ENCODE measurements at regions not wholly inside any gene's neighbourhood (a gene's known extent, or its start where the extent isn't known, plus 50 kb on each side); places are given as distances from the start of the nearest gene placed in this dataset.

GRCh38 chr13:80584785-80585184 is 243.9 kb upstream of the SPRY2 start:
- no peak for DNase-seq
- no peak overlapping the region for H3K4me2 ChIP-seq (replicated peaks; ENCODE audit: extremely low read depth, low read length, poor library complexity, severe bottlenecking)
- no CpG with 5 or more reads among the region's 1 CpG for WGBS (ENCODE audit: insufficient coverage)
- H4K20me1 ChIP-seq (ENCODE audit: insufficient read depth, low read length): no peaks in the 10 kb centered on the region
- no peaks in the 10 kb centered on the region for H3K9me3 ChIP-seq (replicated peaks in 1 of 2; ENCODE audit: control insufficient read depth in 1 of 2, insufficient read depth in 1 of 2, low read length in 2 of 2)
- H2AFZ ChIP-seq (ENCODE audit: insufficient read depth, low read depth, low read length, poor library complexity, severe bottlenecking): no peak overlapping the region
- Mint-ChIP-seq H3K9me3 (peaks cover under 1 to 12% (median 5%) of the 10 kb centered on the region in 7 donors), H3K4me3 (no peak overlapping the region), H3K27me3 (ENCODE audit: low read depth in 3 of 3) (no peaks in the 10 kb centered on the region), H3K4me1 (peaks cover 3% of the 10 kb centered on the region), H3K27ac (peak overlapping the region in 1 of 7 donors; percentile 17), H3K36me3 (no peaks in the 10 kb centered on the region)
- H3K4me3 ChIP-seq (replicated peaks in 1 of 3; ENCODE audit: low read depth in 2 of 3, low read length in 3 of 3): no peak overlapping the region
- no peaks in the 10 kb centered on the region for H3K4me1 ChIP-seq (ENCODE audit: control insufficient read depth in 1 of 2, insufficient read depth in 2 of 2, low read length in 2 of 2)
- intact Hi-C loops (cut with micrococcal nuclease): no loop called here
- H3K36me3 ChIP-seq (replicated peaks in 1 of 2; ENCODE audit: control insufficient read depth in 1 of 2, insufficient read depth in 2 of 2, low read length in 2 of 2): no peaks in the 10 kb centered on the region
- H3K27me3 ChIP-seq (ENCODE audit: control insufficient read depth in 2 of 2, insufficient read depth in 2 of 2, low read length in 2 of 2): no peaks in the 10 kb centered on the region
- no peaks in the 10 kb centered on the region for H3K79me2 ChIP-seq (ENCODE audit: insufficient read depth, low read length)
- H3K9ac ChIP-seq (ENCODE audit: insufficient read depth, low read length, poor library complexity, severe bottlenecking): no peak overlapping the region
- H3K27ac ChIP-seq (ENCODE audit: low read depth in 1 of 2, low read length in 2 of 2): no peak overlapping the region
- no peak for TF ChIP-seq CTCF (IDR thresholded peaks at IDR 0.05)

- Histone ChIP-seq H3K9ac (ENCODE audit: insufficient read depth, low read length, poor library complexity, severe bottlenecking) (no peak overlapping the region), H3K4me3 (replicated peaks in 1 of 3; ENCODE audit: low read depth in 2 of 3, low read length in 3 of 3) (no peak overlapping the region), H3K79me2 (ENCODE audit: insufficient read depth, low read length) (no peaks in the 10 kb centered on the region), H3K4me1 (ENCODE audit: control insufficient read depth in 1 of 2, insufficient read depth in 2 of 2, low read length in 2 of 2) (no peaks in the 10 kb centered on the region), H3K9me3 (replicated peaks in 1 of 2; ENCODE audit: control insufficient read depth in 1 of 2, insufficient read depth in 1 of 2, low read length in 2 of 2) (no peaks in the 10 kb centered on the region), H2AFZ (ENCODE audit: insufficient read depth, low read depth, low read length, poor library complexity, severe bottlenecking) (no peak overlapping the region), H4K20me1 (ENCODE audit: insufficient read depth, low read length) (no peaks in the 10 kb centered on the region), H3K36me3 (replicated peaks in 1 of 2; ENCODE audit: control insufficient read depth in 1 of 2, insufficient read depth in 2 of 2, low read length in 2 of 2) (no peaks in the 10 kb centered on the region), H3K4me2 (replicated peaks; ENCODE audit: extremely low read depth, low read length, poor library complexity, severe bottlenecking) (no peak overlapping the region), H3K27ac (ENCODE audit: low read depth in 1 of 2, low read length in 2 of 2) (no peak overlapping the region), H3K27me3 (ENCODE audit: control insufficient read depth in 2 of 2, insufficient read depth in 2 of 2, low read length in 2 of 2) (no peaks in the 10 kb centered on the region)
- H3K9me3 Mint-ChIP-seq: peaks cover 2 to 12% (median 5%) of the 10 kb centered on the region in 7 donors
- no peak overlapping the region for H3K27ac Mint-ChIP-seq
- no peaks in the 10 kb centered on the region for H3K27me3 Mint-ChIP-seq (ENCODE audit: low read depth in 3 of 3)
- no peak overlapping the region for H3K4me3 Mint-ChIP-seq
- intact Hi-C loops (cut with micrococcal nuclease): no loop called here
- DNase-seq: no peak
- H3K36me3 Mint-ChIP-seq: no peaks in the 10 kb centered on the region
- H3K4me1 Mint-ChIP-seq: peaks cover 3% of the 10 kb centered on the region
- no peak for TF ChIP-seq CTCF (IDR thresholded peaks at IDR 0.05)
These were observed 243.4 kb upstream of the SPRY2 start for GRCh38 chr13:80584306-80584705.

All from CD14-positive monocyte (primary cell).